ENCODE measurements at regions not wholly inside any gene's neighbourhood (a gene's known extent, or its start where the extent isn't known, plus 50 kb on each side); places are given as distances from the start of the nearest gene placed in this dataset.
"Not testable (repeated sequence)": the region's sequence is repeated elsewhere in the genome, so short reads cannot be mapped to it uniquely, and the experiment has no call there.

- Histone ChIP-seq H3K27ac (no peak overlapping the region), H3K4me3 (no peak overlapping the region), H3K4me1 (no peaks in the 10 kb centered on the region), H3K9me3 (no peaks in the 10 kb centered on the region), H3K27me3 (no peaks in the 10 kb centered on the region), H3K36me3 (no peaks in the 10 kb centered on the region)
- DNase-seq (no peak), ATAC-seq (no peak)
- intact Hi-C loops (cut with DNase I; ENCODE audit: low total_unique reads) (loop anchor here (2.0 to 10.0 kb wide), 2 partner anchors 126 to 754 kb away; a partner anchor contains a TSS), in situ Hi-C loops (cut with MboI; ENCODE audit: low sequenced_read_pairs in 4 of 4) (loop anchor here in 1 of 4 donors (5.0 kb wide), 1 partner anchor 116 kb away; no protein-coding TSS in a partner anchor)
- TF ChIP-seq POLR2A (IDR thresholded peaks at IDR 0.05), result no peak
- no peak for TF ChIP-seq CTCF (IDR thresholded peaks at IDR 0.05 in 4 of 5, conservative IDR thresholded peaks at IDR 0.05 in 1 of 5)
Measured at GRCh38 chr1:157371221-157371620, 181.1 kb downstream of the FCRL5 start.

GRCh38 chr1:157370698-157371097 lies 181.6 kb downstream of the FCRL5 start:
- TF ChIP-seq POLR2A (IDR thresholded peaks at IDR 0.05), result no peak
- TF ChIP-seq CTCF (IDR thresholded peaks at IDR 0.05 in 4 of 5, conservative IDR thresholded peaks at IDR 0.05 in 1 of 5), result no peak
- H3K27ac ChIP-seq, result no peak overlapping the region
- in situ Hi-C loops (cut with MboI; ENCODE audit: low sequenced_read_pairs in 4 of 4), result loop anchor here in 1 of 4 donors (5.0 kb wide), 1 partner anchor 117 kb away; no protein-coding TSS in a partner anchor
- H3K27me3 ChIP-seq, result no peaks in the 10 kb centered on the region
- no peaks in the 10 kb centered on the region for H3K4me1 ChIP-seq
- DNase-seq (no peak), ATAC-seq (no peak)
- H3K9me3 ChIP-seq, result no peaks in the 10 kb centered on the region
- H3K4me3 ChIP-seq, result no peak overlapping the region
- intact Hi-C loops (cut with DNase I; ENCODE audit: low total_unique reads), result loop anchor here (2.0 to 10.0 kb wide), 2 partner anchors 126 to 754 kb away; a partner anchor contains a TSS
- no peaks in the 10 kb centered on the region for H3K36me3 ChIP-seq

GRCh38 chr1:157369808-157370521 lies 182.3 kb downstream of the FCRL5 start:
- no peaks in the 10 kb centered on the region for H3K4me1 ChIP-seq
- H3K36me3 ChIP-seq, result no peaks in the 10 kb centered on the region
- H3K9me3 ChIP-seq, result no peaks in the 10 kb centered on the region
- no peak overlapping the region for H3K4me3 ChIP-seq
- TF ChIP-seq CTCF (IDR thresholded peaks at IDR 0.05 in 4 of 5, conservative IDR thresholded peaks at IDR 0.05 in 1 of 5) (peak; percentile 52 to 90 (median 61)), POLR2A (IDR thresholded peaks at IDR 0.05) (no peak)
- intact Hi-C loops (cut with DNase I; ENCODE audit: low total_unique reads) (loop anchor here (2.0 to 10.0 kb wide), 2 partner anchors 127 to 755 kb away; a partner anchor contains a TSS), in situ Hi-C loops (cut with MboI; ENCODE audit: low sequenced_read_pairs in 4 of 4) (loop anchor here in 2 of 4 donors (5.0 to 10.0 kb wide), 2 partner anchors 117 to 125 kb away; no protein-coding TSS in a partner anchor)
- no peaks in the 10 kb centered on the region for H3K27me3 ChIP-seq
- DNase-seq (no peak), ATAC-seq (peak in 1 of 2 donors; percentile 70)
- no peak overlapping the region for H3K27ac ChIP-seq

- in situ Hi-C loops (cut with MboI; ENCODE audit: low sequenced_read_pairs in 4 of 4), result loop anchor here in 1 of 4 donors (10.0 kb wide), 1 partner anchor 126 kb away; no protein-coding TSS in a partner anchor
Measured at GRCh38 chr1:157368941-157369340, 183.4 kb downstream of the FCRL5 start.

GRCh38 chr1:157368363-157368762 lies 184.0 kb downstream of the FCRL5 start:
- no peak for TF ChIP-seq POLR2A (IDR thresholded peaks at IDR 0.05)
- no peak for TF ChIP-seq CTCF (IDR thresholded peaks at IDR 0.05 in 4 of 5, conservative IDR thresholded peaks at IDR 0.05 in 1 of 5)
- Histone ChIP-seq H3K4me3 (no peak overlapping the region), H3K27ac (no peak overlapping the region), H3K4me1 (no peaks in the 10 kb centered on the region), H3K27me3 (no peaks in the 10 kb centered on the region), H3K9me3 (no peaks in the 10 kb centered on the region), H3K36me3 (no peaks in the 10 kb centered on the region)
- intact Hi-C loops (cut with DNase I; ENCODE audit: low total_unique reads) (no loop called here), in situ Hi-C loops (cut with MboI; ENCODE audit: low sequenced_read_pairs in 4 of 4) (loop anchor here in 1 of 4 donors (10.0 kb wide), 1 partner anchor 126 kb away; no protein-coding TSS in a partner anchor)
- ATAC-seq, result no peak
- DNase-seq, result no peak

More at GRCh38 chr1:157368941-157369340, 183.4 kb downstream of the FCRL5 start:
- ATAC-seq; DNase-seq; H3K4me1 ChIP-seq; H3K9me3 ChIP-seq; intact Hi-C loops (cut with DNase I; ENCODE audit: low total_unique reads); H3K27ac ChIP-seq; H3K27me3 ChIP-seq; H3K36me3 ChIP-seq; H3K4me3 ChIP-seq: not testable (repeated sequence)

All from gastrocnemius medialis (tissue), 4 donors.